GM18508 (cell line): ENCODE measurements at regions not wholly inside any gene's neighbourhood (a gene's known extent, or its start where the extent isn't known, plus 50 kb on each side); places are given as distances from the start of the nearest gene placed in this dataset.

Experiments used
- ATAC-seq: cut with Tn5 transposase; IDR thresholded peaks from one replicate; pipeline ENCODE4 v1.9.1; 2021; ENCODE audit warnings: moderate number of reproducible peaks; ENCODE audit not compliant: insufficient read depth, unreplicated experiment

- ATAC-seq, result no peak
Measured at GRCh38 chr4:138086611-138087041, 155.5 kb downstream of the SLC7A11 start.

GRCh38 chr4:138085736-138086305 is 156.3 kb downstream of the SLC7A11 start:
- ATAC-seq, result no peak

GRCh38 chr4:138078751-138079520 is 163.2 kb downstream of the SLC7A11 start:
- ATAC-seq, result no peak

GRCh38 chr4:138078253-138078652 is 163.9 kb downstream of the SLC7A11 start:
- no peak for ATAC-seq

GRCh38 chr4:138076561-138076960 is 165.6 kb downstream of the SLC7A11 start:
- no peak for ATAC-seq

- no peak for ATAC-seq
Measured at GRCh38 chr4:138070816-138071215, 171.3 kb downstream of the SLC7A11 start.

- ATAC-seq, result no peak
Measured at GRCh38 chr4:138063581-138063980, 178.6 kb downstream of the SLC7A11 start.

GRCh38 chr4:138062929-138063328 is 179.2 kb downstream of the SLC7A11 start:
- no peak for ATAC-seq

GRCh38 chr4:138056541-138056940 is 185.6 kb downstream of the SLC7A11 start:
- no peak for ATAC-seq

GRCh38 chr4:138055890-138056289 is 186.3 kb downstream of the SLC7A11 start:
- no peak for ATAC-seq

GRCh38 chr4:138053641-138054301 is 188.4 kb downstream of the SLC7A11 start:
- ATAC-seq, result no peak

GRCh38 chr4:138052806-138053632 is 189.1 kb downstream of the SLC7A11 start:
- no peak for ATAC-seq

- no peak for ATAC-seq
Measured at GRCh38 chr4:138051157-138051556, 191.0 kb downstream of the SLC7A11 start.

- ATAC-seq, result no peak
Measured at GRCh38 chr4:138050601-138051000, 191.5 kb downstream of the SLC7A11 start.

- no peak for ATAC-seq
Measured at GRCh38 chr4:138049355-138049754, 192.8 kb downstream of the SLC7A11 start.

- ATAC-seq, result no peak
Measured at GRCh38 chr4:138047290-138047689, 194.9 kb downstream of the SLC7A11 start.

- ATAC-seq, result no peak
Measured at GRCh38 chr4:138045036-138045435, 197.1 kb downstream of the SLC7A11 start.

GRCh38 chr4:138039010-138039409 is 203.1 kb downstream of the SLC7A11 start:
- ATAC-seq, result no peak

- no peak for ATAC-seq
Measured at GRCh38 chr4:138037696-138038095, 204.5 kb downstream of the SLC7A11 start.

- peak; percentile 100 for ATAC-seq
Measured at GRCh38 chr4:138035781-138036258, 206.3 kb downstream of the SLC7A11 start.
